ENCODE measurements at regions not wholly inside any gene's neighbourhood (a gene's known extent, or its start where the extent isn't known, plus 50 kb on each side); places are given as distances from the start of the nearest gene placed in this dataset.

DNA sequence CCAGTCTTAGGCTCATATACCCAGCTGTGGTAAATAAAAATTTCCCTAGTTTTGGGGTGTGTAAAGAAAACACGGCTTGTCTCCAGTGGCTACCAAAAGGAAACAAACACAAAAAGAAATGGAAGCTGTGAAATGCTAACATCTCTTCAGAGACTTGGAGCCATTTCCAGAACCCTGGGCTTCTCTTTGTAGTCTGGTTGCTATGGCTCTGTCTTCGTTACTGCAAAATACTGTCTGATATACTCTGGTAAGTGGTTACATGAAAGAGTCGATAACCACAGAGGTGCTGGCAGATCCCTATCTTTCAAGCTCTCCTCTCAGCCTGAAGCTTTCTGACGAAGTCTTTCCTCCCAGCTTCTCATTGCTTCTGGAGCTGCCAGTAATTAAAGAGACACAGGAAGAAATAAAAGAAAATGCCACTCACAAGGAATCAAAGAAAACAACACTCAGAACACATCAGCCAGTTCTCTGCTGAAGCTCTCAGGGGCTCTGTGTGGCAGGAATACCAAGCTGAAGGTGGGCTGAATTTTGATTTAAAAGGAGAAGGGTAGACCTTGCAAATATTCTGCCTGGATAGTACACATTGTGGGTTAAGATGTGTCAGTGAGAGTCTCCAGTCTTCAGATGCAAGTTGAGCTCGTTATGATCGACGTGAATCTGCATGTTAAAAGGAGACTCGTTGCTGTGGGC lies 107.6 kb upstream of the FAM9C start:
- no peak for DNase-seq
- no peaks in the 10 kb centered on the region for H3K36me3 ChIP-seq
- H3K27ac ChIP-seq, result peak overlapping the region; percentile 22 to 72 (median 54)
- intact Hi-C loops (cut with DNase I), result no loop called here
- H3K9me3 ChIP-seq, result no peaks in the 10 kb centered on the region
- TF ChIP-seq, protein P1, sequence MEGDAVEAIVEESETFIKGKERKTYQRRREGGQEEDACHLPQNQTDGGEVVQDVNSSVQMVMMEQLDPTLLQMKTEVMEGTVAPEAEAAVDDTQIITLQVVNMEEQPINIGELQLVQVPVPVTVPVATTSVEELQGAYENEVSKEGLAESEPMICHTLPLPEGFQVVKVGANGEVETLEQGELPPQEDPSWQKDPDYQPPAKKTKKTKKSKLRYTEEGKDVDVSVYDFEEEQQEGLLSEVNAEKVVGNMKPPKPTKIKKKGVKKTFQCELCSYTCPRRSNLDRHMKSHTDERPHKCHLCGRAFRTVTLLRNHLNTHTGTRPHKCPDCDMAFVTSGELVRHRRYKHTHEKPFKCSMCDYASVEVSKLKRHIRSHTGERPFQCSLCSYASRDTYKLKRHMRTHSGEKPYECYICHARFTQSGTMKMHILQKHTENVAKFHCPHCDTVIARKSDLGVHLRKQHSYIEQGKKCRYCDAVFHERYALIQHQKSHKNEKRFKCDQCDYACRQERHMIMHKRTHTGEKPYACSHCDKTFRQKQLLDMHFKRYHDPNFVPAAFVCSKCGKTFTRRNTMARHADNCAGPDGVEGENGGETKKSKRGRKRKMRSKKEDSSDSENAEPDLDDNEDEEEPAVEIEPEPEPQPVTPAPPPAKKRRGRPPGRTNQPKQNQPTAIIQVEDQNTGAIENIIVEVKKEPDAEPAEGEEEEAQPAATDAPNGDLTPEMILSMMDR (IDR thresholded peaks at IDR 0.05), result no peak
- no peak for TF ChIP-seq EP300 (IDR thresholded peaks at IDR 0.05)
- no peak for TF ChIP-seq POLR2AphosphoS5 (IDR thresholded peaks at IDR 0.05)
- no peak for TF ChIP-seq POLR2A (IDR thresholded peaks at IDR 0.05)
- no peak overlapping the region for H3K4me3 ChIP-seq
- peaks cover 0 to 3% (median 0%) of the 10 kb centered on the region in 4 donors for H3K4me1 ChIP-seq
- WGBS, 2 donors, result 44 to 56% methylated on average over 8 of the region's 8 CpGs
- no peaks in the 10 kb centered on the region for H3K27me3 ChIP-seq

DNA sequence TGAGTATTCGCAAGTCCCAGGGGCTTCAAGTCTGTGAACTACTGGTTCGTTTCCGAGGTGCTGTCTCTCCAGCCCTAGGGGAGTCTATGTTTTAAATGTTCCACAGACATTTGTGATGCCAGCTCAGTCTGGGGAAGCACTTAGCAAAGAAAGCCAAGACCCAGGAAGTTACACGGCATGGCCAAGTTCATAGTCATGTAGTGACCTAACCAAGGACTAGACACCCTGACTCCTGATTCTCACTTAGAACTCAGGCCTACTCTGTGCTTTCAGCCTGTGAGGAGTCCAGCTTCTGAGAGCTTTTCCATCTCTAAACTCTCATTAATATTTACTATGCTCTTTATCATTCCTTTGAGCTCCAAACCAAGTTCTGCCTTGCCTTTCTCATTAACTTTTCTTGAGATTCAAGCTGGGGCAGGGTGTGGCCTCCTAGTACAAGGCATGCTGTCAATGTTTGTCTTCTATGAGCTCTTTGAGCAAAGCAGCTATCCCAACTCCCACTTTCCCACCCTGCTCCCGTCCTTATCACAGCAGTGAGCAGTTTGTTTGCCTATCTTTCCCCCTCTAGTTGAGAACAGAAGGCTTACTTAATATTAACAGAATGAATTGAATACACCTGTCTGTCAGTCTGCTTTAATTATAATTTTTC lies 105.4 kb upstream of the FAM9C start:
- H3K4me1 ChIP-seq, result peaks cover 0 to 3% (median 0%) of the 10 kb centered on the region in 4 donors
- H3K27ac ChIP-seq, result no peak overlapping the region
- no peak for DNase-seq
- TF ChIP-seq, protein P1 (IDR thresholded peaks at IDR 0.05), result no peak
- TF ChIP-seq POLR2AphosphoS5 (IDR thresholded peaks at IDR 0.05) (no peak), POLR2A (IDR thresholded peaks at IDR 0.05) (no peak), EP300 (IDR thresholded peaks at IDR 0.05) (no peak)
- intact Hi-C loops (cut with DNase I), result no loop called here
- 56 to 94% methylated on average over 5 of the region's 5 CpGs for WGBS, 2 donors
- H3K27me3 ChIP-seq, result no peaks in the 10 kb centered on the region
- H3K9me3 ChIP-seq, result no peaks in the 10 kb centered on the region
- H3K36me3 ChIP-seq, result no peaks in the 10 kb centered on the region
- no peak overlapping the region for H3K4me3 ChIP-seq

GRCh38 chrX:13147733-13148132 lies 103.3 kb upstream of the FAM9C start:
- H3K4me1 ChIP-seq, result peaks cover 0 to 3% (median 0%) of the 10 kb centered on the region in 4 donors
- TF ChIP-seq, protein P1 (IDR thresholded peaks at IDR 0.05), result no peak
- TF ChIP-seq POLR2AphosphoS5 (IDR thresholded peaks at IDR 0.05) (peak in 1 of 4 donors; percentile 24), EP300 (IDR thresholded peaks at IDR 0.05) (no peak), POLR2A (IDR thresholded peaks at IDR 0.05) (no peak)
- no peak overlapping the region for H3K4me3 ChIP-seq
- no peaks in the 10 kb centered on the region for H3K27me3 ChIP-seq
- no peak overlapping the region for H3K27ac ChIP-seq
- H3K9me3 ChIP-seq, result no peaks in the 10 kb centered on the region
- H3K36me3 ChIP-seq, result no peaks in the 10 kb centered on the region
- no peak for DNase-seq
- intact Hi-C loops (cut with DNase I), result no loop called here

- TF ChIP-seq POLR2A (IDR thresholded peaks at IDR 0.05) (no peak), EP300 (IDR thresholded peaks at IDR 0.05) (no peak)
- H3K27ac ChIP-seq, result no peak overlapping the region
- H3K9me3 ChIP-seq, result no peaks in the 10 kb centered on the region
- H3K4me3 ChIP-seq, result no peak overlapping the region
- H3K36me3 ChIP-seq, result no peaks in the 10 kb centered on the region
- peaks cover 0 to 3% (median 0%) of the 10 kb centered on the region in 4 donors for H3K4me1 ChIP-seq
- H3K27me3 ChIP-seq, result no peaks in the 10 kb centered on the region
- WGBS, 2 donors, result 73 to 85% methylated on average over 3 of the region's 3 CpGs
- intact Hi-C loops (cut with DNase I), result no loop called here
- no peak for DNase-seq
Observed at GRCh38 chrX:13147147-13147546, 102.7 kb upstream of the FAM9C start.

DNA sequence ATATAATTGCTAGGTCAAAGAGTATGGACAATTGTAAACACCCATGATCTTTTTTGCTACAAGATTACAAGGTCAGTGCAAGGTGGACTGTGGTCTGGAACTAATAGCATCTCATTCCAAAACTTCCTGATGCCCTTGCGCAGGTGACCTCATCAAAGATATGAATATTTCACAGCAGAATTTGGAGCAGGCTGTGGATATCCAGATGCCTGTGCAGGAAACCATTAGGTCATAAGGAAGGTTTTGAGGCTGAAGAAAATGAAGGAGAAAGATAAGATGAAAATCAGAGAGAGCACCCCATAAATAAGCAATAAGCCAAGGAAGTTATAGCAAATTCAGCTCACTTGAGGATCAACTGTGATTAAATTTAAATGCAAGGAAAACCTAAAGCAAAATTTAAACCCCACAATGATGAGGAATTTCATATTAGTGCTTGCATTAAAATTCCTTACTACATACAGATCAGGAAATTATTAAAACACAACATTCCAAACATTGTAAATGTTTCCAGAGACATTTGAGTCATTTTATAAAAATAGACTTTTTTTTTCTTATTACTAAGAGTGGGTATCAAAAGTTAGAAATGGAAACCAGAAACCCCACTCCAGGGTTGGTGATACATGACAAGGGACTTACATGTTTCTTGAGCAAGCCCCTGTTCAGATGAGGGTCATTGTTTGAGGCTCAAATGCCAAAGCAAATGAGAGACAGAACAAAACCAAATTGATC lies 100.7 kb upstream of the FAM9C start:
- Histone ChIP-seq H3K4me1 (no peaks in the 10 kb centered on the region), H3K36me3 (no peaks in the 10 kb centered on the region), H3K9me3 (no peaks in the 10 kb centered on the region), H3K27me3 (no peaks in the 10 kb centered on the region), H3K27ac (no peak overlapping the region), H3K4me3 (no peak overlapping the region)
- no peak for DNase-seq
- intact Hi-C loops (cut with DNase I), result no loop called here
- TF ChIP-seq POLR2A (IDR thresholded peaks at IDR 0.05) (no peak), EP300 (IDR thresholded peaks at IDR 0.05) (no peak), POLR2AphosphoS5 (IDR thresholded peaks at IDR 0.05) (no peak)
- TF ChIP-seq, protein P1 (IDR thresholded peaks at IDR 0.05), result no peak
- 96 to 100% methylated on average over 1 of the region's 1 CpG for WGBS, 2 donors
